Right lobe of liver (tissue), 6 donors: ENCODE measurements at regions not wholly inside any gene's neighbourhood (a gene's known extent, or its start where the extent isn't known, plus 50 kb on each side); places are given as distances from the start of the nearest gene placed in this dataset.
A peak's percentile ranks its signal among the peaks of the same experiment; 100 is the strongest.

Experiments used
- ATAC-seq, 4 donors: fragments of 200-7000 bp; cut with Tn5 transposase; one replicate each; pipeline ENCODE4 v1.9.1; 2020; ENCODE audit warnings: mild to moderate bottlenecking in 4 of 4, moderate library complexity in 4 of 4
- DNase-seq, 3 donors: peaks; one replicate each; pipeline ENCODE4 v3.0.0-alpha.2; 2020
- H3K27ac ChIP-seq, 3 donors: fragments of 200-600 bp; one replicate each; pipeline ENCODE4 v1.8.0; 2022
- H3K27me3 ChIP-seq, 2 donors: fragments of 200-600 bp; one replicate each; pipeline ENCODE4 v1.8.0; 2022
- H3K36me3 ChIP-seq, 4 donors: fragments of 200-600 bp; sonication (generic) in 1 of 4; one replicate each; pipeline versions ENCODE4 v1.5.1 to v1.8.0; 2017 to 2022; ENCODE audit warnings: control low read depth in 1 of 4
- H3K4me1 ChIP-seq, 4 donors: fragments of 200-600 bp; sonication (generic) in 1 of 4; one replicate each; pipeline versions ENCODE4 v1.5.1 to v1.8.0; 2017 to 2022; ENCODE audit warnings: control low read depth in 1 of 4
- H3K4me3 ChIP-seq, 3 donors: fragments of 200-600 bp; one replicate each; pipeline ENCODE4 v1.8.0; 2022
- H3K9me3 ChIP-seq, 4 donors: fragments of 200-600 bp; sonication (generic) in 1 of 4; one replicate each; pipeline versions ENCODE4 v1.5.1 to v1.8.0; 2017 to 2022; ENCODE audit warnings: control low read depth in 1 of 4
- CTCF ChIP-seq, 4 donors: fragments of 200-600 bp in 3 of 4; fragments of 450-650 bp in 1 of 4; IDR thresholded peaks; one replicate each; pipeline versions ENCODE4 v1.5.1 to v1.8.0; 2016 to 2022; ENCODE audit warnings: antibody characterized with exemption in 4 of 4, mild to moderate bottlenecking in 2 of 4
- POLR2A ChIP-seq: fragments of 450-650 bp; IDR thresholded peaks from one replicate; pipeline ENCODE4 v1.6.1; 2017; ENCODE audit warnings: antibody characterized with exemption, mild to moderate bottlenecking
- WGBS: methylation state at CpG from one replicate; pipeline ENCODE4 v1.1.6; 2018; ENCODE audit warnings: low coverage, low lambda C conversion rate; ENCODE audit not compliant: insufficient coverage; ENCODE audit errors: missing lambda C conversion rate; 5-methylcytosine and 5-hydroxymethylcytosine counted together
- intact Hi-C, 2 donors: fragments of 100-400 bp; cut with DNase I; formaldehyde crosslinking; loops; one replicate each; pipeline versions ENCODE4 v1.11.2 to v1.14.1; 2022
- donor health status: DM: no; HTN: yes; CAD: no.
- donor health status: DM: no; HTN: no; CAD: no.
- donor health status: DM: no; HTN: no; CAD: no.
- donor health status: DM: no; HTN: yes; CAD: no.
- donor health status: DM: no; HTN: yes; CAD: no.

DNA sequence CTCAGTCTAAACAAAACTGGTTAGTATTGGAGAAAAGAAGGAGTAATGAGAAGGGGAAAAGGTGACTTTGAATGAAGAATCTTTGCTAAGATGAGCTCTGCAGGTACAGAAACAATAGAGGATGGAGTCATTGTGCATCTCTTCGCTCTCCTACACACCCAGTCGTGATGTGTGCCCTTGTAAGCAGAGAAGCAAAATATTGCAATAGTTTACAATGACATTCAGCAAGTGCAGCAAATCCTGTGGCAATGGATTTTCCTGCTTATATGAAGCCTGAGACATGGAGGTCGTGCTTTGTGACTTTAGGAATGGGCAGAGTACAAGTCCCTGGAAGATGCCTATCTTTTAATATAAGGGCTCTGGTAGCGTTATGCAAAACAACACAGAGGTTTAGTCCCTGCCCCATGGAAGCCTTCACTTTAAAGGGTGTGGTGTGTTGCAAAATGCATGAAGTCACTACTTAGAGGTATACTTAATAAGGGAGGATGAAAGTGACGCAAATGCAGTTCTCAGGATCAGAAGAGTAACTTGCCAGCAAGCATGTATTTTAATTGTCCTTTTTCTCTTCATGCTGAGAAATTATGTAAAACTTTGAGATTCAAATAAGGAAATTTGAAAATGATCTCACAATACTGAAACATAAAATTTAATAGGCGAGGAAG, 88.0 kb upstream of the IVNS1ABP start:
- intact Hi-C loops, result no loop called here
- Histone ChIP-seq H3K27me3 (no peaks in the 10 kb centered on the region), H3K4me1 (no peaks in the 10 kb centered on the region), H3K4me3 (no peak overlapping the region), H3K9me3 (no peaks in the 10 kb centered on the region), H3K27ac (no peak overlapping the region), H3K36me3 (no peaks in the 10 kb centered on the region)
- TF ChIP-seq POLR2A, result no peak
- no peak for TF ChIP-seq CTCF (IDR thresholded peaks at IDR 0.05)
- WGBS, result 62% methylated on average over 6 of the region's 6 CpGs
- no peak for DNase-seq
- ATAC-seq, result no peak

DNA sequence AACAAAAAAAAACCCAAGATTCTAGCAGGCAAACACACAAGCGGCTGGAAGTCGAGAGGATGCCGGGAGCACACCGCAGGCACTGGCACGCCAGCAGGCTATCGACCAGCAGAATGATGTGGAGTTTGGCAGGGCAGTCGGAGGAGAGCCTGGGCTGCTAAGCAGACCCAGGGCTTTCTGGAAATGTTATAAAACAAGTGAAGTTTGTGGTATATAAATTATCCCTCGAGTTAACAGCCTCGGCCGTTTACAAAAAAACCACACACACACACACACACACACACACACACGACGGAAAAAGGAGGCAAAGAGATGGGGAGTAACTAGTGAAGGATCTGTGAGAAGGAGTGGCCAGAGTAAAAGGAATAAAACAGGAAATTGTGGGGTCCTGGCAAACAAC, 87.2 kb upstream of the IVNS1ABP start:
- H3K27me3 ChIP-seq, result no peaks in the 10 kb centered on the region
- no peak for TF ChIP-seq CTCF (IDR thresholded peaks at IDR 0.05)
- TF ChIP-seq POLR2A, result no peak
- no peaks in the 10 kb centered on the region for H3K4me1 ChIP-seq
- intact Hi-C loops, result no loop called here
- no peaks in the 10 kb centered on the region for H3K9me3 ChIP-seq
- DNase-seq (peak; percentile 54 to 66 (median 63)), ATAC-seq (peak in 3 of 4 donors; percentile 59 to 90 (median 83))
- no peak overlapping the region for H3K4me3 ChIP-seq
- WGBS, result 57% methylated on average over 10 of the region's 12 CpGs
- H3K27ac ChIP-seq, result no peak overlapping the region
- H3K36me3 ChIP-seq, result no peaks in the 10 kb centered on the region

DNA sequence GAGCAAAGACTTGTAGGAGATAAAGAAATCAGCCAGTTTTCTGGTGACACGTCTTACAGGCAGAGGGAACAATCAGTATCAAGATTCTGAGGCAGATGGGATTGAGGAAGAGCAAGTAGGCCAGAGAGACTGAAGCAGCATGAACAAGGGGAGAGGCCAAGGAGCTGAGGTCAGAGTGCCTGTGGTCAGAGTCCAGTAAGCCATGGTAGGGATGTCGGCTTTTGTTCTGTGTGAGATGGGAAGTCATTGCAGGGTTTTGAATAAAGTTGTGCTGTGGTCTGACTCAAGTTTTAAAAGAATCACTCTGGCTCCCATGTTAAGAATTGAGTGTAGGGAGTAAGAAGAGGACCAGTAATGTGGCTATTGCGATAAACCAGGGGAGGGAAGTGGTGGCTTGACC, 85.9 kb upstream of the IVNS1ABP start:
- DNase-seq (no peak), ATAC-seq (peak in 2 of 4 donors; percentile 43 to 46)
- H3K36me3 ChIP-seq, result no peaks in the 10 kb centered on the region
- no peaks in the 10 kb centered on the region for H3K27me3 ChIP-seq
- no peak for TF ChIP-seq POLR2A
- no peak for TF ChIP-seq CTCF (IDR thresholded peaks at IDR 0.05)
- H3K4me1 ChIP-seq, result no peaks in the 10 kb centered on the region
- H3K27ac ChIP-seq, result no peak overlapping the region
- WGBS, result 77% methylated on average over 3 of the region's 3 CpGs
- no peaks in the 10 kb centered on the region for H3K9me3 ChIP-seq
- intact Hi-C loops, result no loop called here
- H3K4me3 ChIP-seq, result no peak overlapping the region

- DNase-seq, result no peak
- no peak for ATAC-seq
- TF ChIP-seq CTCF (IDR thresholded peaks at IDR 0.05) (no peak), POLR2A (no peak)
- Histone ChIP-seq H3K9me3 (no peaks in the 10 kb centered on the region), H3K27me3 (no peaks in the 10 kb centered on the region), H3K36me3 (no peaks in the 10 kb centered on the region), H3K27ac (no peak overlapping the region), H3K4me1 (no peaks in the 10 kb centered on the region), H3K4me3 (no peak overlapping the region)
- intact Hi-C loops, result no loop called here
- 86% methylated on average over 2 of the region's 3 CpGs for WGBS
Observed at GRCh38 chr1:185401019-185401418, 84.0 kb upstream of the IVNS1ABP start.
